H1 (cell line): ENCODE measurements at regions not wholly inside any gene's neighbourhood (a gene's known extent, or its start where the extent isn't known, plus 50 kb on each side); places are given as distances from the start of the nearest gene placed in this dataset.

Experiments used
- CEBPB ChIP-seq: IDR thresholded peaks from 2 replicates; pipeline ENCODE4 v1.6.1; 2012; ENCODE audit warnings: low read depth, low read length
- EZH2 ChIP-seq: fragments of 200-600 bp; sonication (generic); IDR thresholded peaks from 2 replicates; pipeline ENCODE4 v1.7.1; 2012; ENCODE audit warnings: low read depth, mild to moderate bottlenecking, moderate library complexity, low read length, inconsistent platforms; ENCODE audit not compliant: severe bottlenecking
- NRF1 ChIP-seq: IDR thresholded peaks from 2 replicates; pipeline ENCODE4 v1.6.1; 2011; ENCODE audit warnings: mild to moderate bottlenecking, low read depth, low read length, improper control_type of control experiment
- PHF8 ChIP-seq: fragments of 200-600 bp; sonication (generic); conservative IDR thresholded peaks from 2 replicates; pipeline ENCODE4 v1.7.1; 2012; ENCODE audit warnings: low read depth, mild to moderate bottlenecking, inconsistent platforms, low read length, moderate library complexity
- TCF12 ChIP-seq: IDR thresholded peaks from 2 replicates; pipeline ENCODE4 v1.6.1; 2011; ENCODE audit warnings: low read depth, mild to moderate bottlenecking, low read length

DNA sequence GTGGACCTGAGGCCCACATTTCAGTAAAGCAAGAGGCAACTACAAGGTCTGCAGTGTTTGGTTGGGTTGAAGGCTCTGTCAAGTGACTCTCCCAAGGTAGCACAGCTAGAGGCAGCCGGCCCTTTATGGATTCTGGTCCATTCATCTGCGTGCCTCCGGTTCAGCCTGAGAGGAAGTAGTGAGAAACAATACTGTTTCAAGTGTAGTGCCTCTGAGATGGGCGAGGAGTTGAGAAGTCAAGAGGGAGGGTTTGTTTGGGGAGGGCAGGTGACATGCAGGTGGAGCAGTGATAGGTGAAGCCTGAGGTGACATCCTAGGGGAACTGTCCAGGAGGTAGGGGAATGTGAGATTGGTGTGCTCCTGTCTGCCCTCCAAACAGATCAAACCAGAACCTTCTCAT is 933.5 kb downstream of the VRK1 start (continued):
- TF ChIP-seq EZH2: no peak
- TF ChIP-seq NRF1: no peak
- no peak for TF ChIP-seq TCF12
- no peak for TF ChIP-seq CEBPB
- TF ChIP-seq PHF8: no peak
